Keratinocyte (primary cell): ENCODE measurements at regions not wholly inside any gene's neighbourhood (a gene's known extent, or its start where the extent isn't known, plus 50 kb on each side); places are given as distances from the start of the nearest gene placed in this dataset.

Experiments
- DNase-seq: peaks from one replicate; pipeline ENCODE4 v3.0.0-alpha.2; 2011; ENCODE audit warnings: low read depth, missing footprints, low spot score
- FAIRE-seq: peaks from 2 replicates; lab custom pipeline; 2011; peaks lifted over from hg19 to GRCh38; lab: Jason Lieb, UNC
- H2AFZ ChIP-seq: 2 replicates; pipeline ENCODE4 v1.6.0; 2012; ENCODE audit warnings: low read length, control low read depth, inconsistent platforms; ENCODE audit not compliant: control insufficient read depth
- H3K27ac ChIP-seq: 2 replicates; pipeline ENCODE4 v1.5.1; 2011; ENCODE audit warnings: low read length; ENCODE audit not compliant: control insufficient read depth, insufficient read depth
- H3K27me3 ChIP-seq: 3 replicates; pipeline ENCODE4 v1.6.0; 2011; ENCODE audit warnings: low read length; ENCODE audit not compliant: control insufficient read depth, insufficient read depth; ENCODE audit errors: extremely low read depth
- H3K36me3 ChIP-seq, 2 experiments: 2 replicates in 1 of 2; 3 replicates in 1 of 2; pipeline ENCODE4 v1.5.1; 2011; ENCODE audit warnings: low read length in 2 of 2, mild to moderate bottlenecking in 1 of 2; ENCODE audit not compliant: control insufficient read depth in 2 of 2, insufficient read depth in 2 of 2; ENCODE audit errors: extremely low read depth in 1 of 2
- H3K4me1 ChIP-seq: 3 replicates; pipeline ENCODE4 v1.5.1; 2011; ENCODE audit warnings: low read length; ENCODE audit not compliant: control insufficient read depth, insufficient read depth; ENCODE audit errors: extremely low read depth
- H3K4me2 ChIP-seq: 3 replicates; pipeline ENCODE4 v1.6.0; 2011; ENCODE audit warnings: low read depth, low read length; ENCODE audit not compliant: control insufficient read depth, insufficient read depth; ENCODE audit errors: extremely low read depth
- H3K4me3 ChIP-seq, 3 experiments: fragments of 200-600 bp in 1 of 3; sonication (generic) in 1 of 3; 2 replicates in 2 of 3; 3 replicates in 1 of 3; pipeline ENCODE4 v1.5.1; 2011 to 2016; ENCODE audit warnings: low read length in 3 of 3, mild to moderate bottlenecking in 3 of 3, control low read depth in 2 of 3, inconsistent platforms in 1 of 3, low read depth in 1 of 3, mixed read lengths in 1 of 3, mixed run types in 1 of 3, moderate library complexity in 1 of 3; ENCODE audit not compliant: control insufficient read depth in 2 of 3, insufficient read depth in 2 of 3; ENCODE audit errors: extremely low read depth in 1 of 3
- H3K79me2 ChIP-seq: 2 replicates; pipeline ENCODE4 v1.6.0; 2012; ENCODE audit warnings: low read length; ENCODE audit not compliant: control insufficient read depth, insufficient read depth
- H3K9ac ChIP-seq: 3 replicates; pipeline ENCODE4 v1.6.0; 2011; ENCODE audit warnings: low read length; ENCODE audit not compliant: control insufficient read depth, insufficient read depth; ENCODE audit errors: extremely low read depth
- H3K9me1 ChIP-seq: 3 replicates; pipeline ENCODE4 v1.6.0; 2011; ENCODE audit warnings: low read length; ENCODE audit not compliant: control insufficient read depth, insufficient read depth; ENCODE audit errors: extremely low read depth
- H3K9me3 ChIP-seq: 2 replicates; pipeline ENCODE4 v1.5.1; 2012; ENCODE audit warnings: low read depth, low read length; ENCODE audit not compliant: control insufficient read depth
- H4K20me1 ChIP-seq: 3 replicates; pipeline ENCODE4 v1.6.0; 2011; ENCODE audit warnings: low read length; ENCODE audit not compliant: control insufficient read depth, insufficient read depth; ENCODE audit errors: extremely low read depth
- EZH2 ChIP-seq: IDR thresholded peaks from one replicate; pipeline ENCODE4 v1.6.1; 2012; ENCODE audit warnings: inconsistent platforms, mild to moderate bottlenecking, low read length, moderate library complexity
- dilution Hi-C: fragments of 300-500 bp; cut with MboI; formaldehyde crosslinking; loops from one replicate; pipeline ENCODE4 v1.7.0; 2020; ENCODE audit warnings: low sequenced_read_pairs; ENCODE audit not compliant: extremely low pct_ligation_motif_present
- TF ChIP-seq, protein P1 (sequence below), 3 experiments: IDR thresholded peaks in 1 of 3; conservative IDR thresholded peaks in 1 of 3; optimal IDR thresholded peaks in 1 of 3; 2 replicates in 2 of 3; 3 replicates in 1 of 3; pipeline versions ENCODE3 to v1.5.1; 2011; ENCODE audit warnings: low read length in 3 of 3, mild to moderate bottlenecking in 3 of 3, moderate library complexity in 2 of 3, control low read depth in 1 of 3, inconsistent platforms in 1 of 3; ENCODE audit not compliant: insufficient read depth in 2 of 3; ENCODE audit errors: extremely low read depth in 1 of 3

DNA sequence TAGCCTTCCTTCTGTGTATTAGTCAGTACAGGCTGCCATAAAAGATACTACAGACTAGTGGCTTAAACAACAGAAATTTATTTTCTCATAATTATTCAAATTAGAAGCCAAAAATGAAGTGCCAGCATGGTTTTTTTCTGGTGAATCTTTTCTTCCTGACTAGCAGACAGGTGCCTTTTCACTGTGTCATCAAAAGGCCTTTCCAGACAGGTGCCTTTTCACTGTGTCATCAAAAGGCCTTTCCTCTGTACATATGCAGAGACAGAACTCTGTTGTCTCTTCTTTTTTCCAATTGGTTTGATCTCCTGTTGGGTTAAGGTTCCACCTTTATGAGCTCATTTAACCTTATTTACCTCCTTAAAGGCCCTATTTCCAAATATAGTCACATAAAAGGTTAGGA lies 599.9 kb downstream of the ISL1 start:
- dilution Hi-C loops, result no loop called here

DNA sequence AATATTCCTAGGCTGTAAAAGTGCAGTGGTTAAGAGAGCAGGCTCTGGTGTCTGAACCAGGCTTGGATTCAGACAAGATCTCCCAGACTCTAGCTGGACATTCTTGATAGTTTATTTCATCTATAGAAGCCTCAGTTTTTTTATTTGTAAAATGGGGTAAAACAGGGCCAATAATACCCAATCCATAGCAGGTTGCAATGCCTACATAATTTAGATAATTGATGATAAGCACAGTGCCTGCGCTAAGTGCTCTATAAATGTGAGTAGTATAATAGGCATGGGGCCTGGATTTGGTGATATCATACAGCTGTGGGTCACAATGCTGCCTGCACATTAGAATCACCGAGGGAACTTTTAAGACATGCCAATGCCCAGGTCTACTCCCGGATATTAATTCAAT lies 603.5 kb downstream of the ISL1 start:
- Histone ChIP-seq H2AFZ (no peak overlapping the region), H3K9ac (no peak overlapping the region), H3K27ac (no peak overlapping the region), H3K36me3 (no peaks in the 10 kb centered on the region), H3K27me3 (no peaks in the 10 kb centered on the region), H3K79me2 (no peaks in the 10 kb centered on the region), H3K4me1 (no peaks in the 10 kb centered on the region), H4K20me1 (no peaks in the 10 kb centered on the region), H3K9me3 (no peaks in the 10 kb centered on the region), H3K9me1 (no peaks in the 10 kb centered on the region), H3K4me3 (no peak overlapping the region), H3K4me2 (no peak overlapping the region)
- dilution Hi-C loops, result no loop called here
- DNase-seq, result no peak
- no peak for TF ChIP-seq EZH2
- TF ChIP-seq, protein P1, sequence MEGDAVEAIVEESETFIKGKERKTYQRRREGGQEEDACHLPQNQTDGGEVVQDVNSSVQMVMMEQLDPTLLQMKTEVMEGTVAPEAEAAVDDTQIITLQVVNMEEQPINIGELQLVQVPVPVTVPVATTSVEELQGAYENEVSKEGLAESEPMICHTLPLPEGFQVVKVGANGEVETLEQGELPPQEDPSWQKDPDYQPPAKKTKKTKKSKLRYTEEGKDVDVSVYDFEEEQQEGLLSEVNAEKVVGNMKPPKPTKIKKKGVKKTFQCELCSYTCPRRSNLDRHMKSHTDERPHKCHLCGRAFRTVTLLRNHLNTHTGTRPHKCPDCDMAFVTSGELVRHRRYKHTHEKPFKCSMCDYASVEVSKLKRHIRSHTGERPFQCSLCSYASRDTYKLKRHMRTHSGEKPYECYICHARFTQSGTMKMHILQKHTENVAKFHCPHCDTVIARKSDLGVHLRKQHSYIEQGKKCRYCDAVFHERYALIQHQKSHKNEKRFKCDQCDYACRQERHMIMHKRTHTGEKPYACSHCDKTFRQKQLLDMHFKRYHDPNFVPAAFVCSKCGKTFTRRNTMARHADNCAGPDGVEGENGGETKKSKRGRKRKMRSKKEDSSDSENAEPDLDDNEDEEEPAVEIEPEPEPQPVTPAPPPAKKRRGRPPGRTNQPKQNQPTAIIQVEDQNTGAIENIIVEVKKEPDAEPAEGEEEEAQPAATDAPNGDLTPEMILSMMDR (optimal IDR thresholded peaks at IDR 0.05 in 1 of 3, IDR thresholded peaks at IDR 0.05 in 1 of 3, conservative IDR thresholded peaks at IDR 0.05 in 1 of 3; ENCODE audit: extremely low read depth in 1 of 3, insufficient read depth in 2 of 3, low read length in 3 of 3), result no peak
- FAIRE-seq, result no peak

More for the DNA sequence above, 599.9 kb downstream of the ISL1 start:
- Histone ChIP-seq H3K4me2 (no peak overlapping the region), H3K27me3 (no peaks in the 10 kb centered on the region), H3K9me3 (no peaks in the 10 kb centered on the region), H3K79me2 (no peaks in the 10 kb centered on the region), H4K20me1 (no peaks in the 10 kb centered on the region), H3K9me1 (no peaks in the 10 kb centered on the region), H3K9ac (no peak overlapping the region), H3K4me3 (no peak overlapping the region), H3K36me3 (no peaks in the 10 kb centered on the region), H3K27ac (no peak overlapping the region), H2AFZ (no peak overlapping the region), H3K4me1 (no peaks in the 10 kb centered on the region)
- TF ChIP-seq, protein P1 (optimal IDR thresholded peaks at IDR 0.05 in 1 of 3, IDR thresholded peaks at IDR 0.05 in 1 of 3, conservative IDR thresholded peaks at IDR 0.05 in 1 of 3; ENCODE audit: extremely low read depth in 1 of 3, insufficient read depth in 2 of 3, low read length in 3 of 3), result no peak
- TF ChIP-seq EZH2, result no peak
- no peak for FAIRE-seq
- no peak for DNase-seq
